PC-9 (cell line): ENCODE measurements at regions not wholly inside any gene's neighbourhood (a gene's known extent, or its start where the extent isn't known, plus 50 kb on each side); places are given as distances from the start of the nearest gene placed in this dataset.

Source experiments
- BruUV-seq: library from RNA; stranded (reverse); fragments of 400-500 nt; replicated peaks from 2 replicates; lab custom pipeline; 2021; lab: Mats Ljungman, UMichigan
- CTCF ChIA-PET: fragments of 300-600 bp; sonication (Branson Sonifier 250); formaldehyde crosslinking; loops from one replicate; lab custom pipeline; 2022; ENCODE audit warnings: antibody characterized with exemption; lab: Charles Lee
- POLR2A ChIA-PET: fragments of 300-600 bp; sonication (Branson Sonifier 250); formaldehyde crosslinking; loops from one replicate; lab custom pipeline; 2022; ENCODE audit warnings: antibody characterized with exemption; ENCODE audit not compliant: unreplicated experiment; lab: Charles Lee
- DNase-seq, 2 experiments: peaks; one replicate each; pipeline versions ENCODE4 v3.0.0 to v3.0.0-alpha.2; 2015 to 2022; ENCODE audit warnings: mixed read lengths in 1 of 2
- H2AFZ ChIP-seq: fragments of 200-600 bp; sonication (generic); 2 replicates; pipeline ENCODE4 v1.8.1; 2017; ENCODE audit warnings: antibody characterized with exemption
- H3F3A ChIP-seq: fragments of 200-600 bp; sonication (generic); 2 replicates; pipeline ENCODE4 v1.8.1; 2017; ENCODE audit warnings: antibody characterized with exemption, mild to moderate bottlenecking, low read depth; ENCODE audit not compliant: insufficient read depth
- H3K27ac ChIP-seq: fragments of 200-600 bp; sonication (generic); 2 replicates; pipeline ENCODE4 v1.6.1; 2016; ENCODE audit warnings: mixed run types
- H3K27me3 ChIP-seq: fragments of 200-600 bp; sonication (generic); 2 replicates; pipeline ENCODE4 v1.6.1; 2016; ENCODE audit warnings: low read depth, mixed run types; ENCODE audit not compliant: insufficient read depth
- H3K36me3 ChIP-seq: fragments of 200-600 bp; sonication (generic); 2 replicates; pipeline ENCODE4 v1.6.1; 2016; ENCODE audit warnings: low read depth, mixed run types
- H3K4me1 ChIP-seq: fragments of 200-600 bp; sonication (generic); replicated peaks from 2 replicates; pipeline ENCODE4 v1.6.1; 2016; ENCODE audit warnings: mixed run types; ENCODE audit not compliant: insufficient read depth
- H3K4me2 ChIP-seq: fragments of 200-600 bp; sonication (generic); 2 replicates; pipeline ENCODE4 v1.6.1; 2017; ENCODE audit warnings: mixed run types
- H3K4me3 ChIP-seq: fragments of 200-600 bp; sonication (generic); 2 replicates; pipeline ENCODE4 v1.6.1; 2016; ENCODE audit warnings: mixed run types
- H3K79me2 ChIP-seq: fragments of 200-600 bp; sonication (generic); 2 replicates; pipeline ENCODE4 v1.6.1; 2017; ENCODE audit warnings: low read depth, mixed run types
- H3K9me2 ChIP-seq: fragments of 200-600 bp; sonication (generic); 2 replicates; pipeline ENCODE4 v1.8.1; 2017; ENCODE audit warnings: mild to moderate bottlenecking; ENCODE audit not compliant: insufficient read depth
- H3K9me3 ChIP-seq: fragments of 200-600 bp; sonication (generic); 2 replicates; pipeline ENCODE4 v1.8.1; 2016; ENCODE audit warnings: low read depth; ENCODE audit not compliant: insufficient read depth
- H4K20me1 ChIP-seq: fragments of 200-600 bp; sonication (generic); 2 replicates; pipeline ENCODE4 v1.8.1; 2017; ENCODE audit not compliant: insufficient read depth
- CTCF ChIP-seq: fragments of 200-600 bp; sonication (generic); conservative IDR thresholded peaks from 2 replicates; pipeline ENCODE4 v1.6.1; 2017; ENCODE audit warnings: mixed run types, antibody characterized with exemption, mild to moderate bottlenecking, moderate library complexity
- EZH2 ChIP-seq: fragments of 200-600 bp; sonication (generic); IDR thresholded peaks from 2 replicates; pipeline ENCODE4 v1.8.0; 2017; ENCODE audit warnings: antibody characterized with exemption, low read depth
- intact Hi-C: fragments of 100-400 bp; cut with micrococcal nuclease; formaldehyde crosslinking; loops from one replicate; pipeline ENCODE4 v1.10.0; 2022; ENCODE audit not compliant: unreplicated experiment

DNA sequence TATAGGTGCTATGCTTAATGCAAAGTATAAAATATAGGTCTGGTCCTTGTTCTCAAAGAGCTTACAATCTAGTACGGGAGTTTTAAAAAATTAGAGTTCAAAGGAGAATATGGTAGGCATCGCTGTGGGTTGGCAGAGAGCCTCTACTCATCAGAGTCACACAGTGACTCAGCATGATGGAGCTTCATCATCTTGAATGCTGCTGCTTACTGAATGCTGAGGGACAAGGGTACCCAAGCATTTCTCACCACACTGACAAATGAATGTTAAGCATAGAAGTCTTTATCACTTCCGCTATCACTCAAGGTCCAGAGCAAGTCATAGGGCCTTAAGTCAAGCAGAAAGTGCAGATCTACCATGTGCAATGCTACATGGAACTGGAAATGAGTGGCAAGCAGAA, 268.6 kb upstream of the IGFBP7 start:
- TF ChIP-seq CTCF (no peak), EZH2 (no peak)
- H3K4me1 ChIP-seq = no peaks in the 10 kb centered on the region
- CTCF ChIA-PET = no interaction called here
- no peaks in the 10 kb centered on the region for H3K9me2 ChIP-seq
- BruUV-seq = no TSS peak
- POLR2A ChIA-PET = no interaction called here
- no peaks in the 10 kb centered on the region for H3K36me3 ChIP-seq
- H3K9me3 ChIP-seq = no peaks in the 10 kb centered on the region
- no peaks in the 10 kb centered on the region for H3F3A ChIP-seq
- intact Hi-C loops = no loop called here
- no peak overlapping the region for H3K4me3 ChIP-seq
- no peaks in the 10 kb centered on the region for H3K79me2 ChIP-seq
- no peaks in the 10 kb centered on the region for H4K20me1 ChIP-seq
- H3K4me2 ChIP-seq = no peak overlapping the region
- no peak overlapping the region for H3K27ac ChIP-seq
- no peak for DNase-seq
- H2AFZ ChIP-seq = no peak overlapping the region
- H3K27me3 ChIP-seq = no peaks in the 10 kb centered on the region

GRCh38 chr4:57374866-57375595, 264.8 kb upstream of the IGFBP7 start:
- Histone ChIP-seq H3K36me3 (no peaks in the 10 kb centered on the region), H3F3A (no peaks in the 10 kb centered on the region), H3K27me3 (no peaks in the 10 kb centered on the region), H4K20me1 (no peaks in the 10 kb centered on the region), H3K27ac (no peak overlapping the region), H2AFZ (no peak overlapping the region), H3K9me3 (no peaks in the 10 kb centered on the region), H3K4me3 (no peak overlapping the region), H3K4me1 (no peaks in the 10 kb centered on the region), H3K79me2 (no peaks in the 10 kb centered on the region), H3K4me2 (no peak overlapping the region), H3K9me2 (no peaks in the 10 kb centered on the region)
- no peak for DNase-seq
- BruUV-seq = no TSS peak
- ChIA-PET CTCF (no interaction called here), POLR2A (no interaction called here)
- intact Hi-C loops = no loop called here
- TF ChIP-seq EZH2 = no peak
- TF ChIP-seq CTCF = no peak

DNA sequence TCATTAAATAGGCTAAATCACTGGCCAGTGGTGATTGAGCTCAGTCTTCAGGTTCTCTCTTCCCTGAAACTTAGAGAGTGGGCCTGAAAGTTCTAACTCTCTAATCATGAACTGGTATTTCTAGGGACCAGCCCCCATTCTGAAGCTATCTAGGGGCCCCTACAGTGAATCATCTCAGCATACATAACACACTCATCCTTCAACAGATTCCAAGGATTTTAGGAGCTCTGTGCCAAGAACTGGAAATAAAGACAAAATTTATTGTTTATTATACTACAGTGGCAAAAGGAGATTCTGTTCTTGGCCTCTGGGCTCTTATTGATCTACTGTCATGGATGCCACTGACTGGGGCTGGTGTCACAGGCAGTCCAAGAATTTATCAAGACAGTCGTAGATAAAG, 263.8 kb upstream of the IGFBP7 start:
- Histone ChIP-seq H3K4me2 (no peak overlapping the region), H3K4me3 (no peak overlapping the region), H3K9me2 (no peaks in the 10 kb centered on the region), H4K20me1 (no peaks in the 10 kb centered on the region), H3K4me1 (no peaks in the 10 kb centered on the region), H3K9me3 (no peaks in the 10 kb centered on the region), H3F3A (no peaks in the 10 kb centered on the region), H3K27me3 (no peaks in the 10 kb centered on the region), H3K79me2 (no peaks in the 10 kb centered on the region), H2AFZ (no peak overlapping the region), H3K27ac (no peak overlapping the region), H3K36me3 (no peaks in the 10 kb centered on the region)
- no peak for TF ChIP-seq CTCF
- TF ChIP-seq EZH2 = no peak
- no TSS peak for BruUV-seq
- ChIA-PET CTCF (no interaction called here), POLR2A (no interaction called here)
- intact Hi-C loops = no loop called here
- no peak for DNase-seq
